Activated CD8-positive, alpha-beta T cell treated with anti-CD3 and anti-CD28 coated beads for 36 hours (primary cell): ENCODE measurements at regions not wholly inside any gene's neighbourhood (a gene's known extent, or its start where the extent isn't known, plus 50 kb on each side); places are given as distances from the start of the nearest gene placed in this dataset.

ENCODE experiments used
- ATAC-seq: fragments of 200-7000 bp; cut with Tn5 transposase; one replicate; pipeline ENCODE4 v1.10.0; 2021; ENCODE audit warnings: mild to moderate bottlenecking, moderate library complexity
- CTCF ChIA-PET: fragments of 350-600 bp; sonication (Branson Sonifier 250); formaldehyde crosslinking; loops from one replicate; lab custom pipeline; 2021; ENCODE audit warnings: antibody characterized with exemption; lab: Charles Lee
- POLR2A ChIA-PET: fragments of 350-600 bp; sonication (Branson Sonifier 250); formaldehyde crosslinking; loops from one replicate; lab custom pipeline; 2021; ENCODE audit warnings: antibody characterized with exemption; lab: Charles Lee
- DNase-seq: peaks from one replicate; pipeline ENCODE4 v3.0.0-alpha.2; 2020
- H3K27ac Mint-ChIP-seq: one replicate; pipeline ENCODE4 v1.8.0; 2021; ENCODE audit warnings: mild to moderate bottlenecking, mixed read lengths
- H3K27me3 Mint-ChIP-seq: one replicate; pipeline ENCODE4 v1.8.0; 2021; ENCODE audit warnings: mixed read lengths
- H3K36me3 Mint-ChIP-seq: one replicate; pipeline ENCODE4 v1.8.0; 2021; ENCODE audit warnings: low read depth, mixed read lengths
- H3K4me1 Mint-ChIP-seq: one replicate; pipeline ENCODE4 v1.8.0; 2021; ENCODE audit warnings: low read depth, mixed read lengths
- H3K4me3 Mint-ChIP-seq: one replicate; pipeline ENCODE4 v1.8.0; 2021; ENCODE audit warnings: mild to moderate bottlenecking, moderate library complexity, mixed read lengths
- H3K9me3 Mint-ChIP-seq: one replicate; pipeline ENCODE4 v1.8.0; 2021; ENCODE audit warnings: mixed read lengths
- intact Hi-C: fragments of 100-400 bp; cut with micrococcal nuclease; formaldehyde crosslinking; loops from one replicate; pipeline ENCODE4 v1.10.0; 2022
- TF ChIP-seq, protein P1 (sequence below): fragments of 200-600 bp; IDR thresholded peaks from one replicate; pipeline ENCODE4 v1.8.0; 2022; ENCODE audit warnings: antibody characterized with exemption, mild to moderate bottlenecking

DNA sequence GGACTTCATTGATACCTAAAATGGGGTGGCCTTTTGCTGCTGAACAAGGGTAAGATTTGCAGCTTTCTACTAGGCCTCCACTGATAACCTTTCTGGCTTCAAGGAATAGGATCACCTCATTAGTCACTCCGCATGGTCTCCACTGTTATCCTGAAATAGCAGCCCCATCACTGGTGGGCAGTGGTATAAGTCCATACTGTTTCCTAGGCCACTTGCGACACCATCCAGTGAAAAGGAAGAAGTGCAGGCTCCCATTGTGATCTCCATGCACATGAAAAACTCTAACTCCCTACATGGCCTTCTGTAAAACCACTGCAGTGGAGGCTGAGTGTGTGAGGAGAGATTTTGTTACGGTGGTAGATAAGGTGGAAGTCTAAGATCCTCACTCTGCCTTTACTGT is 1455.9 kb downstream of the SI start:
- ChIA-PET CTCF (no interaction called here), POLR2A (no interaction called here)
- Mint-ChIP-seq H3K4me3 (no peak overlapping the region), H3K9me3 (peaks cover 2% of the 10 kb centered on the region), H3K36me3 (no peaks in the 10 kb centered on the region), H3K27ac (no peak overlapping the region), H3K4me1 (no peaks in the 10 kb centered on the region), H3K27me3 (no peaks in the 10 kb centered on the region)
- TF ChIP-seq, protein P1, sequence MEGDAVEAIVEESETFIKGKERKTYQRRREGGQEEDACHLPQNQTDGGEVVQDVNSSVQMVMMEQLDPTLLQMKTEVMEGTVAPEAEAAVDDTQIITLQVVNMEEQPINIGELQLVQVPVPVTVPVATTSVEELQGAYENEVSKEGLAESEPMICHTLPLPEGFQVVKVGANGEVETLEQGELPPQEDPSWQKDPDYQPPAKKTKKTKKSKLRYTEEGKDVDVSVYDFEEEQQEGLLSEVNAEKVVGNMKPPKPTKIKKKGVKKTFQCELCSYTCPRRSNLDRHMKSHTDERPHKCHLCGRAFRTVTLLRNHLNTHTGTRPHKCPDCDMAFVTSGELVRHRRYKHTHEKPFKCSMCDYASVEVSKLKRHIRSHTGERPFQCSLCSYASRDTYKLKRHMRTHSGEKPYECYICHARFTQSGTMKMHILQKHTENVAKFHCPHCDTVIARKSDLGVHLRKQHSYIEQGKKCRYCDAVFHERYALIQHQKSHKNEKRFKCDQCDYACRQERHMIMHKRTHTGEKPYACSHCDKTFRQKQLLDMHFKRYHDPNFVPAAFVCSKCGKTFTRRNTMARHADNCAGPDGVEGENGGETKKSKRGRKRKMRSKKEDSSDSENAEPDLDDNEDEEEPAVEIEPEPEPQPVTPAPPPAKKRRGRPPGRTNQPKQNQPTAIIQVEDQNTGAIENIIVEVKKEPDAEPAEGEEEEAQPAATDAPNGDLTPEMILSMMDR: no peak
- intact Hi-C loops: no loop called here
- no peak for ATAC-seq
- no peak for DNase-seq

GRCh38 chr3:163614886-163615285 is 1463.4 kb downstream of the SI start:
- ATAC-seq (no peak), DNase-seq (no peak)
- no peaks in the 10 kb centered on the region for H3K36me3 Mint-ChIP-seq
- H3K27me3 Mint-ChIP-seq: no peaks in the 10 kb centered on the region
- no peak overlapping the region for H3K4me3 Mint-ChIP-seq
- CTCF ChIA-PET: no interaction called here
- TF ChIP-seq, protein P1: no peak
- POLR2A ChIA-PET: no interaction called here
- intact Hi-C loops: no loop called here
- H3K27ac Mint-ChIP-seq: no peak overlapping the region
- peaks cover 3% of the 10 kb centered on the region for H3K9me3 Mint-ChIP-seq
- no peaks in the 10 kb centered on the region for H3K4me1 Mint-ChIP-seq

GRCh38 chr3:163605915-163606314 is 1472.4 kb downstream of the SI start:
- no peak for DNase-seq
- intact Hi-C loops: no loop called here
- peaks cover 6% of the 10 kb centered on the region for H3K9me3 Mint-ChIP-seq
- no peak overlapping the region for H3K4me3 Mint-ChIP-seq
- no peak for ATAC-seq
- TF ChIP-seq, protein P1: no peak
- no peaks in the 10 kb centered on the region for H3K27me3 Mint-ChIP-seq
- no peak overlapping the region for H3K27ac Mint-ChIP-seq
- no peaks in the 10 kb centered on the region for H3K36me3 Mint-ChIP-seq
- ChIA-PET CTCF (no interaction called here), POLR2A (no interaction called here)
- no peaks in the 10 kb centered on the region for H3K4me1 Mint-ChIP-seq

GRCh38 chr3:163601426-163601825 is 1476.9 kb downstream of the SI start:
- no peaks in the 10 kb centered on the region for H3K4me1 Mint-ChIP-seq
- DNase-seq (no peak), ATAC-seq (no peak)
- H3K9me3 Mint-ChIP-seq: peaks cover 8% of the 10 kb centered on the region
- H3K4me3 Mint-ChIP-seq: no peak overlapping the region
- no peaks in the 10 kb centered on the region for H3K27me3 Mint-ChIP-seq
- H3K36me3 Mint-ChIP-seq: no peaks in the 10 kb centered on the region
- TF ChIP-seq, protein P1: no peak
- ChIA-PET CTCF (no interaction called here), POLR2A (no interaction called here)
- intact Hi-C loops: no loop called here
- no peak overlapping the region for H3K27ac Mint-ChIP-seq

- TF ChIP-seq, protein P1: no peak
- CTCF ChIA-PET: no interaction called here
- intact Hi-C loops: no loop called here
- Mint-ChIP-seq H3K36me3 (no peaks in the 10 kb centered on the region), H3K4me3 (no peak overlapping the region), H3K9me3 (peaks cover 13% of the 10 kb centered on the region), H3K4me1 (no peaks in the 10 kb centered on the region), H3K27ac (no peak overlapping the region), H3K27me3 (no peaks in the 10 kb centered on the region)
- no peak for DNase-seq
- no peak for ATAC-seq
- POLR2A ChIA-PET: no interaction called here
Measured at GRCh38 chr3:163587342-163587741, 1491.0 kb downstream of the SI start.
